ENCODE measurements at regions not wholly inside any gene's neighbourhood (a gene's known extent, or its start where the extent isn't known, plus 50 kb on each side); places are given as distances from the start of the nearest gene placed in this dataset.
"Not testable (repeated sequence)": the region's sequence is repeated elsewhere in the genome, so short reads cannot be mapped to it uniquely, and the experiment has no call there.

GRCh38 chr1:157407917-157408525 lies 144.3 kb downstream of the FCRL5 start:
- DNase-seq = no peak

GRCh38 chr1:157407367-157407766 lies 144.9 kb downstream of the FCRL5 start:
- DNase-seq = no peak

- no peak for DNase-seq
These were observed 146.7 kb downstream of the FCRL5 start for GRCh38 chr1:157405662-157406061.

- DNase-seq = no peak
These were observed 147.7 kb downstream of the FCRL5 start for GRCh38 chr1:157404614-157405013.

- DNase-seq = no peak
These were observed 148.2 kb downstream of the FCRL5 start for GRCh38 chr1:157404063-157404501.

- no peak for DNase-seq
These were observed 148.7 kb downstream of the FCRL5 start for GRCh38 chr1:157403608-157404007.

- DNase-seq = peak; percentile 30
These were observed 149.1 kb downstream of the FCRL5 start for GRCh38 chr1:157403203-157403602.

- DNase-seq = no peak
These were observed 151.5 kb downstream of the FCRL5 start for GRCh38 chr1:157400766-157401165.

- DNase-seq = no peak
These were observed 152.3 kb downstream of the FCRL5 start for GRCh38 chr1:157399984-157400382.

- DNase-seq = no peak
These were observed 152.9 kb downstream of the FCRL5 start for GRCh38 chr1:157399343-157399983.

- DNase-seq = no peak
These were observed 161.7 kb downstream of the FCRL5 start for GRCh38 chr1:157390651-157391050.

- DNase-seq = no peak
These were observed 164.3 kb downstream of the FCRL5 start for GRCh38 chr1:157388057-157388456.

GRCh38 chr1:157384258-157384657 lies 168.1 kb downstream of the FCRL5 start:
- DNase-seq = no peak

- no peak for DNase-seq
These were observed 170.0 kb downstream of the FCRL5 start for GRCh38 chr1:157382351-157382750.

- no peak for DNase-seq
These were observed 171.8 kb downstream of the FCRL5 start for GRCh38 chr1:157380523-157380922.

GRCh38 chr1:157377280-157377713 lies 175.0 kb downstream of the FCRL5 start:
- peak; percentile 60 for DNase-seq

- no peak for DNase-seq
These were observed 175.6 kb downstream of the FCRL5 start for GRCh38 chr1:157376681-157377080.

- not testable (repeated sequence) for DNase-seq
These were observed 180.0 kb downstream of the FCRL5 start for GRCh38 chr1:157372311-157372710.

- DNase-seq = no peak
These were observed 180.5 kb downstream of the FCRL5 start for GRCh38 chr1:157371826-157372225.

GRCh38 chr1:157371221-157371620 lies 181.1 kb downstream of the FCRL5 start:
- DNase-seq = no peak

- no peak for DNase-seq
These were observed 181.6 kb downstream of the FCRL5 start for GRCh38 chr1:157370698-157371097.

GRCh38 chr1:157369808-157370521 lies 182.3 kb downstream of the FCRL5 start:
- DNase-seq = peak; percentile 53

GRCh38 chr1:157368941-157369340 lies 183.4 kb downstream of the FCRL5 start:
- not testable (repeated sequence) for DNase-seq

GRCh38 chr1:157368363-157368762 lies 184.0 kb downstream of the FCRL5 start:
- no peak for DNase-seq
